ENCODE measurements at regions not wholly inside any gene's neighbourhood (a gene's known extent, or its start where the extent isn't known, plus 50 kb on each side); places are given as distances from the start of the nearest gene placed in this dataset.
A peak's percentile ranks its signal among the peaks of the same experiment; 100 is the strongest.

GRCh38 chr5:149441986-149442385 lies 62.9 kb upstream of the IL17B start:
- DNase-seq = no peak
- no peak overlapping the region for H3K4me3 Mint-ChIP-seq
- no peaks in the 10 kb centered on the region for H3K9me3 Mint-ChIP-seq
- no peaks in the 10 kb centered on the region for H3K27me3 Mint-ChIP-seq
- no peak overlapping the region for H3K27ac Mint-ChIP-seq
- no peaks in the 10 kb centered on the region for H3K36me3 Mint-ChIP-seq (ENCODE audit: low read depth)
- H3K4me1 Mint-ChIP-seq (ENCODE audit: low read depth) = peaks cover 14% of the 10 kb centered on the region

GRCh38 chr5:149441194-149441753 lies 62.2 kb upstream of the IL17B start:
- no peak for DNase-seq
- Mint-ChIP-seq H3K27me3 (no peaks in the 10 kb centered on the region), H3K9me3 (no peaks in the 10 kb centered on the region), H3K36me3 (ENCODE audit: low read depth) (no peaks in the 10 kb centered on the region), H3K27ac (no peak overlapping the region), H3K4me3 (no peak overlapping the region), H3K4me1 (ENCODE audit: low read depth) (peaks cover 14% of the 10 kb centered on the region)

GRCh38 chr5:149439899-149440542 lies 60.9 kb upstream of the IL17B start:
- no peaks in the 10 kb centered on the region for H3K9me3 Mint-ChIP-seq
- DNase-seq = peak; percentile 42

GRCh38 chr5:149438711-149439132 lies 59.6 kb upstream of the IL17B start:
- Mint-ChIP-seq H3K27ac (no peak overlapping the region), H3K27me3 (no peaks in the 10 kb centered on the region), H3K4me3 (no peak overlapping the region)

More at GRCh38 chr5:149439899-149440542, 60.9 kb upstream of the IL17B start:
- Mint-ChIP-seq H3K27me3 (no peaks in the 10 kb centered on the region), H3K4me3 (no peak overlapping the region), H3K27ac (peak overlapping the region; percentile 74), H3K4me1 (ENCODE audit: low read depth) (peaks cover 14% of the 10 kb centered on the region), H3K36me3 (ENCODE audit: low read depth) (no peaks in the 10 kb centered on the region)

GRCh38 chr5:149438281-149438680 lies 59.2 kb upstream of the IL17B start:
- Mint-ChIP-seq H3K9me3 (no peaks in the 10 kb centered on the region), H3K4me3 (no peak overlapping the region), H3K4me1 (ENCODE audit: low read depth) (peaks cover 14% of the 10 kb centered on the region), H3K27ac (no peak overlapping the region), H3K27me3 (no peaks in the 10 kb centered on the region), H3K36me3 (ENCODE audit: low read depth) (no peaks in the 10 kb centered on the region)
- no peak for DNase-seq

More at GRCh38 chr5:149438711-149439132, 59.6 kb upstream of the IL17B start:
- no peak for DNase-seq
- Mint-ChIP-seq H3K4me1 (ENCODE audit: low read depth) (peaks cover 14% of the 10 kb centered on the region), H3K9me3 (no peaks in the 10 kb centered on the region), H3K36me3 (ENCODE audit: low read depth) (no peaks in the 10 kb centered on the region)

- Mint-ChIP-seq H3K27me3 (no peaks in the 10 kb centered on the region), H3K4me3 (no peak overlapping the region), H3K27ac (no peak overlapping the region), H3K9me3 (no peaks in the 10 kb centered on the region), H3K36me3 (ENCODE audit: low read depth) (no peaks in the 10 kb centered on the region), H3K4me1 (ENCODE audit: low read depth) (peaks cover 14% of the 10 kb centered on the region)
- DNase-seq = no peak
Measured at GRCh38 chr5:149437391-149438040, 58.4 kb upstream of the IL17B start.

- no peaks in the 10 kb centered on the region for H3K9me3 Mint-ChIP-seq
- H3K27ac Mint-ChIP-seq = no peak overlapping the region
- H3K27me3 Mint-ChIP-seq = no peaks in the 10 kb centered on the region
- no peak for DNase-seq
- H3K4me3 Mint-ChIP-seq = no peak overlapping the region
- peaks cover 13% of the 10 kb centered on the region for H3K4me1 Mint-ChIP-seq (ENCODE audit: low read depth)
- H3K36me3 Mint-ChIP-seq (ENCODE audit: low read depth) = no peaks in the 10 kb centered on the region
Measured at GRCh38 chr5:149435660-149436059, 56.6 kb upstream of the IL17B start.

- no peaks in the 10 kb centered on the region for H3K9me3 Mint-ChIP-seq
- no peaks in the 10 kb centered on the region for H3K36me3 Mint-ChIP-seq (ENCODE audit: low read depth)
- H3K4me3 Mint-ChIP-seq = no peak overlapping the region
- no peak for DNase-seq
- H3K27ac Mint-ChIP-seq = no peak overlapping the region
- H3K4me1 Mint-ChIP-seq (ENCODE audit: low read depth) = peaks cover 9% of the 10 kb centered on the region
- H3K27me3 Mint-ChIP-seq = no peaks in the 10 kb centered on the region
Measured at GRCh38 chr5:149435015-149435376, 55.9 kb upstream of the IL17B start.

GRCh38 chr5:149434162-149435014 lies 55.3 kb upstream of the IL17B start:
- Mint-ChIP-seq H3K27me3 (no peaks in the 10 kb centered on the region), H3K9me3 (no peaks in the 10 kb centered on the region), H3K36me3 (ENCODE audit: low read depth) (no peaks in the 10 kb centered on the region), H3K4me3 (no peak overlapping the region), H3K27ac (no peak overlapping the region), H3K4me1 (ENCODE audit: low read depth) (peaks cover 5% of the 10 kb centered on the region)
- DNase-seq = peak; percentile 65

- H3K9me3 Mint-ChIP-seq = no peaks in the 10 kb centered on the region
- no peak overlapping the region for H3K27ac Mint-ChIP-seq
Measured at GRCh38 chr5:149433524-149434131, 54.5 kb upstream of the IL17B start.

GRCh38 chr5:149432911-149433401 lies 53.9 kb upstream of the IL17B start:
- Mint-ChIP-seq H3K36me3 (ENCODE audit: low read depth) (no peaks in the 10 kb centered on the region), H3K27ac (no peak overlapping the region), H3K27me3 (no peaks in the 10 kb centered on the region), H3K4me1 (ENCODE audit: low read depth) (peaks cover 1% of the 10 kb centered on the region), H3K9me3 (no peaks in the 10 kb centered on the region), H3K4me3 (no peak overlapping the region)
- no peak for DNase-seq

More at GRCh38 chr5:149433524-149434131, 54.5 kb upstream of the IL17B start:
- Mint-ChIP-seq H3K27me3 (no peaks in the 10 kb centered on the region), H3K36me3 (ENCODE audit: low read depth) (no peaks in the 10 kb centered on the region), H3K4me3 (no peak overlapping the region), H3K4me1 (ENCODE audit: low read depth) (peaks cover 2% of the 10 kb centered on the region)
- DNase-seq = no peak

GRCh38 chr5:149432376-149432775 lies 53.3 kb upstream of the IL17B start:
- H3K27ac Mint-ChIP-seq = no peak overlapping the region
- peaks cover under 1% of the 10 kb centered on the region for H3K27me3 Mint-ChIP-seq
- no peak overlapping the region for H3K4me3 Mint-ChIP-seq
- H3K36me3 Mint-ChIP-seq (ENCODE audit: low read depth) = no peaks in the 10 kb centered on the region
- H3K9me3 Mint-ChIP-seq = no peaks in the 10 kb centered on the region
- peaks cover 1% of the 10 kb centered on the region for H3K4me1 Mint-ChIP-seq (ENCODE audit: low read depth)
- no peak for DNase-seq

- Mint-ChIP-seq H3K27ac (no peak overlapping the region), H3K9me3 (no peaks in the 10 kb centered on the region), H3K36me3 (ENCODE audit: low read depth) (no peaks in the 10 kb centered on the region), H3K4me1 (ENCODE audit: low read depth) (peaks cover 1% of the 10 kb centered on the region), H3K4me3 (no peak overlapping the region), H3K27me3 (peaks cover 5% of the 10 kb centered on the region)
- no peak for DNase-seq
Measured at GRCh38 chr5:149429839-149430721, 51.0 kb upstream of the IL17B start.

Measured in activated T-cell treated with anti-CD3 and anti-CD28 coated beads, Interleukin-2, amount 50 U/mL, for 24 hours (primary cell).